ENCODE measurements at regions not wholly inside any gene's neighbourhood (a gene's known extent, or its start where the extent isn't known, plus 50 kb on each side); places are given as distances from the start of the nearest gene placed in this dataset.

GRCh38 chr9:759541-759940 lies 82.0 kb upstream of the DMRT1 start:
- intact Hi-C loops (cut with micrococcal nuclease) (no loop called here), dilution Hi-C loops (cut with HindIII; ENCODE audit: low sequenced_read_pairs, unreplicated experiment) (no loop called here), in situ Hi-C loops (cut with MboI; ENCODE audit: low sequenced_read_pairs) (loop anchor here (5.0 kb wide), 1 partner anchor 142 kb away; no protein-coding TSS in a partner anchor)
- no peaks in the 10 kb centered on the region for H4K20me1 ChIP-seq (ENCODE audit: insufficient read depth, low read length)
- H3K23ac ChIP-seq (ENCODE audit: low read depth, low read length) = no peak overlapping the region
- H2AK5ac ChIP-seq (ENCODE audit: low read depth, low read length) = no peak overlapping the region
- no peak overlapping the region for H4K8ac ChIP-seq (ENCODE audit: low read depth in 2 of 2, low read length in 2 of 2)
- peaks cover 6% of the 10 kb centered on the region for H3K4me1 ChIP-seq (ENCODE audit: control insufficient read depth, insufficient read depth, low read length)
- no peak overlapping the region for H3K14ac ChIP-seq (replicated peaks; ENCODE audit: low read depth, low read length)
- CTCF ChIA-PET = no interaction called here
- no peak overlapping the region for H3K56ac ChIP-seq (ENCODE audit: extremely low read depth, insufficient read depth, low read length)
- H3K27ac ChIP-seq (ENCODE audit: insufficient read depth, low read length) = no peak overlapping the region
- ATAC-seq (ENCODE audit: low read depth) (no peak), DNase-seq (no peak)
- H3K9me3 ChIP-seq (ENCODE audit: control insufficient read depth, insufficient read depth, low read length) = no peaks in the 10 kb centered on the region
- no peak overlapping the region for H2AFZ ChIP-seq (replicated peaks; ENCODE audit: low read length, poor library complexity)
- no peak overlapping the region for H3K18ac ChIP-seq (ENCODE audit: low read depth, low read length)
- TF ChIP-seq MAFK (IDR thresholded peaks at IDR 0.05; ENCODE audit: low read depth, low read length) (no peak), CHD1 (IDR thresholded peaks at IDR 0.05; ENCODE audit: low read depth, low read length) (no peak), CTCF (conservative IDR thresholded peaks at IDR 0.05; ENCODE audit: low read depth, low read length) (no peak), BHLHE40 (IDR thresholded peaks at IDR 0.05; ENCODE audit: low read depth, low read length) (no peak), ELK1 (IDR thresholded peaks at IDR 0.05; ENCODE audit: borderline replicate concordance, low read depth, low read length) (no peak), NFE2L2 (IDR thresholded peaks at IDR 0.05; ENCODE audit: low read depth, low read length) (no peak), CEBPB (IDR thresholded peaks at IDR 0.05; ENCODE audit: low read depth, low read length) (no peak), RFX5 (IDR thresholded peaks at IDR 0.05; ENCODE audit: low read depth, low read length) (no peak), MXI1 (IDR thresholded peaks at IDR 0.05; ENCODE audit: borderline replicate concordance, low read depth, low read length) (no peak), USF2 (IDR thresholded peaks at IDR 0.05; ENCODE audit: low read depth, low read length) (no peak), POLR2A (IDR thresholded peaks at IDR 0.05; ENCODE audit: low read depth, low read length) (no peak), FOS (IDR thresholded peaks at IDR 0.05; ENCODE audit: low read depth, low read length) (no peak), RCOR1 (IDR thresholded peaks at IDR 0.05; ENCODE audit: insufficient replicate concordance, low read length) (no peak), MAZ (IDR thresholded peaks at IDR 0.05; ENCODE audit: borderline replicate concordance, low read depth, low read length) (no peak), SMC3 (IDR thresholded peaks at IDR 0.05; ENCODE audit: low read depth, low read length) (no peak), RAD21 (IDR thresholded peaks at IDR 0.05; ENCODE audit: low read length) (no peak)
- H2BK15ac ChIP-seq (ENCODE audit: low read depth, low read length) = no peak overlapping the region
- no peak overlapping the region for H3K9ac ChIP-seq (ENCODE audit: low read depth, low read length)
- WGBS, 2 experiments (ENCODE audit: extremely low coverage in 2 of 2, insufficient read length in 1 of 2) = 100% methylated on average over 3 of the region's 8 CpGs; no CpG with 5 or more reads in 1 of the 2 experiments
- no peak overlapping the region for H4K91ac ChIP-seq (ENCODE audit: insufficient read depth, low read depth, low read length)
- no peak overlapping the region for H2BK5ac ChIP-seq (ENCODE audit: low read depth, low read length, poor library complexity, severe bottlenecking)
- H2BK120ac ChIP-seq (ENCODE audit: low read depth, low read length) = no peak overlapping the region; the same call in 1 of the 2 replicates
- POLR2A ChIA-PET (ENCODE audit: unreplicated experiment) = no interaction called here
- no peaks in the 10 kb centered on the region for H3K36me3 ChIP-seq (ENCODE audit: control insufficient read depth, insufficient read depth, low read length)
- no peaks in the 10 kb centered on the region for H3K27me3 ChIP-seq (ENCODE audit: control insufficient read depth, insufficient read depth, low read length)
- no peak overlapping the region for H2AK9ac ChIP-seq (replicated peaks; ENCODE audit: low read depth, low read length, poor library complexity)
- no TSS peak for BruUV-seq (replicated peaks)
- no peak overlapping the region for H4K5ac ChIP-seq (ENCODE audit: low read depth, low read length)
- no peak overlapping the region for H3K4ac ChIP-seq (ENCODE audit: low read depth, low read length)
- H3K4me3 ChIP-seq (ENCODE audit: insufficient read depth, low read depth, low read length) = no peak overlapping the region
- no peak overlapping the region for H2BK20ac ChIP-seq (ENCODE audit: low read depth, low read length)
- H3K9me1 ChIP-seq (ENCODE audit: insufficient read depth, low read length) = peaks cover 9% of the 10 kb centered on the region
- H3K79me1 ChIP-seq (ENCODE audit: low read depth in 1 of 2, low read length in 2 of 2) = no peaks in the 10 kb centered on the region; a peak in 1 of 4 replicates
- H3K4me2 ChIP-seq (ENCODE audit: low read depth, low read length) = no peak overlapping the region

All from IMR-90 (cell line).